NB4 (cell line): ENCODE measurements at regions not wholly inside any gene's neighbourhood (a gene's known extent, or its start where the extent isn't known, plus 50 kb on each side); places are given as distances from the start of the nearest gene placed in this dataset.
A peak's percentile ranks its signal among the peaks of the same experiment; 100 is the strongest.

Experiments used
- DNase-seq: peaks from one replicate; pipeline ENCODE4 v3.0.0; 2010; ENCODE audit warnings: low read depth
- H3K4me3 ChIP-seq: one replicate; pipeline ENCODE4 v1.5.1; 2011; ENCODE audit warnings: mild to moderate bottlenecking, low read depth, low read length, moderate library complexity
- MYC ChIP-seq: IDR thresholded peaks from 2 replicates; pipeline ENCODE4 v1.6.1; 2011; ENCODE audit warnings: low read depth, low read length
- POLR2A ChIP-seq: IDR thresholded peaks from 2 replicates; pipeline ENCODE4 v1.6.1; 2011; ENCODE audit warnings: mild to moderate bottlenecking; ENCODE audit not compliant: insufficient read length; ENCODE audit errors: extremely low read depth
- TF ChIP-seq, protein P1 (sequence below): IDR thresholded peaks from 2 replicates; pipeline ENCODE4 v1.6.1; 2011; ENCODE audit warnings: low read depth, low read length
- TF ChIP-seq, protein P2 (sequence below): IDR thresholded peaks from one replicate; pipeline ENCODE4 v1.5.1; 2012; ENCODE audit warnings: low read depth, low read length

DNA sequence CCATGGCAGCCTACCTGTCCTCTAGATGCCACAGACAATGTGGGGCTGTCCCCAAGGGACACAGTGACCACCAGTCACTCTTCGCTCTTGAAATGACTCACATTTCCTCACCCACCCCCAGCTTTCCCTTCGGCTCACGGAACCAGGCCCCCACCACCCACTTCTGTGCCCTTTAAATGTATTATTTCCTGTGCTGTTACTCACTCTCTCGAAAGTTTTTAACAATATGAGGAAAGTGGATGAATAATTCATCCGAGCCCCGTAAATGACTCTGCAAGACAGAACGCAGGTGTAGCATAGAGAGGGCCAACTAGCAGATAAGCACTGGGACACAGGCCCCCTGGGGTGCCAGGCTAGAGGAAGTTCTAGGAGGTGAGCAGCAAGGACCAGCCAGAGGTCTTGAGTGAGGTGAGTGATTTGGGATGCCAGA, 179.5 kb upstream of the TBL1X start:
- H3K4me3 ChIP-seq, result no peak overlapping the region
- DNase-seq, result peak; percentile 74
- TF ChIP-seq, protein P1, sequence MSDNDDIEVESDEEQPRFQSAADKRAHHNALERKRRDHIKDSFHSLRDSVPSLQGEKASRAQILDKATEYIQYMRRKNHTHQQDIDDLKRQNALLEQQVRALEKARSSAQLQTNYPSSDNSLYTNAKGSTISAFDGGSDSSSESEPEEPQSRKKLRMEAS, result no peak
- TF ChIP-seq POLR2A (no peak), MYC (no peak)
- TF ChIP-seq, protein P2, sequence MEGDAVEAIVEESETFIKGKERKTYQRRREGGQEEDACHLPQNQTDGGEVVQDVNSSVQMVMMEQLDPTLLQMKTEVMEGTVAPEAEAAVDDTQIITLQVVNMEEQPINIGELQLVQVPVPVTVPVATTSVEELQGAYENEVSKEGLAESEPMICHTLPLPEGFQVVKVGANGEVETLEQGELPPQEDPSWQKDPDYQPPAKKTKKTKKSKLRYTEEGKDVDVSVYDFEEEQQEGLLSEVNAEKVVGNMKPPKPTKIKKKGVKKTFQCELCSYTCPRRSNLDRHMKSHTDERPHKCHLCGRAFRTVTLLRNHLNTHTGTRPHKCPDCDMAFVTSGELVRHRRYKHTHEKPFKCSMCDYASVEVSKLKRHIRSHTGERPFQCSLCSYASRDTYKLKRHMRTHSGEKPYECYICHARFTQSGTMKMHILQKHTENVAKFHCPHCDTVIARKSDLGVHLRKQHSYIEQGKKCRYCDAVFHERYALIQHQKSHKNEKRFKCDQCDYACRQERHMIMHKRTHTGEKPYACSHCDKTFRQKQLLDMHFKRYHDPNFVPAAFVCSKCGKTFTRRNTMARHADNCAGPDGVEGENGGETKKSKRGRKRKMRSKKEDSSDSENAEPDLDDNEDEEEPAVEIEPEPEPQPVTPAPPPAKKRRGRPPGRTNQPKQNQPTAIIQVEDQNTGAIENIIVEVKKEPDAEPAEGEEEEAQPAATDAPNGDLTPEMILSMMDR, result no peak

DNA sequence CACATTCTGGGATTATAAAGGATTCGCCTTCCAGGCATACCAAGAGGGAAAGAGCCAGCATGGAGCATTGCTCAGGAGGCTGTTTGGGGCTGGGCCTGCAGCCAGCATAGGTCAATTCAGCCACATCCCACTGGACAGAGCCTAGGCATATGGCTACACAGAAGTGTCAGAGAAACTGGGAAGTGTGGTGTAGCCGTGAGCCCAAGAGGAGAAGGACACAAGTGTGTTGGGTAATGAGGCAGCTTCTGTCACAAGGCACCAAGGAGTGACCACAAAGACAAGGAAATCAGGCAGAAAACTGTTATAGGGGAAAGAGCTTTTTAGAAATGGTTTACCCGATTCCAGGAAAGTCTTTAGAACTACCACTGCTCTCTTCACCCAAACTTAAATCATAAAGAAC, 178.6 kb upstream of the TBL1X start:
- TF ChIP-seq, protein P1, result no peak
- TF ChIP-seq, protein P2, result no peak
- TF ChIP-seq MYC (no peak), POLR2A (no peak)
- DNase-seq, result peak; percentile 4
- no peak overlapping the region for H3K4me3 ChIP-seq

DNA sequence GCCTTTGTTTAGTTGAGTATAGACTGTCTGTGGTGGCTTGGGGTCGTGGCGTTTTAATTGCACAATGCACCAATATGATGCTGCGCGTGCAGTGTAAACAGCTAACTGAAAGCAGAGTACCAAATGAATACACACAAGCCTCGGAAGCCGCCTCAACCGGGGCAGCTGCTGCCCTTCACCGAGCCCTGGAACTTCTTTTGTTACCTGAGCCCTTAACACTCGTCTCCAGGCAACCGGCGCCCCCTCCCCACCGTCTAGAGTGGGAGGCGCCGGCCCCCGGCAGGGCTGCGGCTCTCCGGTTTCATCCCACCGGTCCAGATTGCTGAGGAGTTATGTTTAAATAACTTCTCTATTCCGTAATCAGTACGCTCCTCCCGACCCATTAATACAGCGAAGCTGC, 173.2 kb upstream of the TBL1X start:
- H3K4me3 ChIP-seq, result no peak overlapping the region
- TF ChIP-seq POLR2A (no peak), MYC (no peak)
- TF ChIP-seq, protein P2, result no peak
- TF ChIP-seq, protein P1, result no peak
- no peak for DNase-seq

DNA sequence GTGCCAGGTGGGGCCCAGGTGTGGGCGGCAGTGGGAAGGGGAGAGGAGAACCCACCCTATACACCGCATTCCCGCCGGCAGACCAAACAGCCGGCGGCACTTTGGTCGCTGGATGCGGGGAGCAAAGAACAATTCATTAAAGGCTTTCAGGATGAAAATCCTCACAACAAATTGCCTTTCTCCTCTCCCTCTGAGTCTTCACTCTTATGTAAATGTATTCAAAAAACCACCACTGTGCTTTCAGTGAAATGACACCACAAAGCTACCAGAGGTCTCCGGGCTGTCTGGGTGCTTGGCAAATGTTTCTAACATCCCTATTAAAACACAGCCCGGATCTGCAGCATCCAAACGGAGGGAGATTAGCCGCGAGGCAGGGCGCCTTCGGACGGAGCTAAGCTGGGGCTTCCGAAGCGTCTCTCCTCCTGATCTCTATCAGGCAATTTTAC, 171.8 kb upstream of the TBL1X start:
- H3K4me3 ChIP-seq, result no peak overlapping the region
- TF ChIP-seq POLR2A, result no peak
- TF ChIP-seq, protein P1, result no peak
- TF ChIP-seq MYC, result no peak
- TF ChIP-seq, protein P2, result no peak
- DNase-seq, result no peak

DNA sequence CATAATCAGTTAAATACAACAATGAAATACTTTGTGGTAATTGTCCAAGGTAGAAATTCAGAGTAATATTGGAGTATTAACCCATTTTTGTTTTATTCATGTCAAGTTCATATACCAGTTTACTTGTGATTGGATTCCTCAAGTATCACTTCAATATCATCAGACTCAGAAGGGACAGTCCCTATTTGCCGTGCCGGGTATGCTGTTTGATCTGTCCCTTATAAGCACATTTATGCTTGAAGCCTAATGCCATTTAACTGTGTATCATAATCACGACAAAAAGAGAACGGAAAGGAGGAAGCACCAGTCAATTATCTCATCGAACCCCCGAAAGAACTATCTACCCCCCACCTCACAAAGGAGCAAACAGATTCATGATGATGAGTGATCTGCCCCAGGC, 171.0 kb upstream of the TBL1X start:
- no peak for DNase-seq
- no peak overlapping the region for H3K4me3 ChIP-seq
- TF ChIP-seq, protein P1, result no peak
- no peak for TF ChIP-seq POLR2A

DNA sequence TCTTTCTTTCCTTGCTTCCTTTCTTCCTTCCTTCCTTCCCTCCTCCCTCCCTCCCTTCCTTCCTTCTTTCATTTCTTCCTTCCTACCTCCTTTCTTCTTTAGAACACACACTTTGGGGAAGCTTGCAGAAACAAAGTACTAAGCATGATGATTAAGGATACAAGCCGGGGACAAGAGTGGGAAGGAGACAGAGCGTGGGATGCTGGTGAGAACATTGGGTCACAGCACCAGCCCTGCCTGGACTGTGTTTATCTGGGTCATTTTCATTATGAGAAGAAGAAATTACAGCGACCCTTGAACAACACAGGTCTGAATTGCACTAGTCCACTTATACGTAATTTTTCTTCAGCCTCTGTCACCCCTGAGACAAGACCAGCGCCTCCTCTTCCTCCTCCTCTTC, 169.3 kb upstream of the TBL1X start:
- TF ChIP-seq, protein P1, result no peak
- TF ChIP-seq MYC (no peak), POLR2A (no peak)
- TF ChIP-seq, protein P2, result no peak
- DNase-seq, result no peak
- no peak overlapping the region for H3K4me3 ChIP-seq
